Colonic mucosa (tissue), 4 donors: ENCODE measurements at regions not wholly inside any gene's neighbourhood (a gene's known extent, or its start where the extent isn't known, plus 50 kb on each side); places are given as distances from the start of the nearest gene placed in this dataset.
"Not testable (repeated sequence)": the region's sequence is repeated elsewhere in the genome, so short reads cannot be mapped to it uniquely, and the experiment has no call there.

ENCODE experiments used
- DNase-seq: peaks from one replicate; pipeline ENCODE4 v3.0.0-alpha.2; 2020
- H3K27ac ChIP-seq: fragments of 200-600 bp; one replicate; pipeline ENCODE4 v1.8.0; 2021
- H3K27me3 ChIP-seq: fragments of 200-600 bp; one replicate; pipeline ENCODE4 v1.8.0; 2021
- H3K36me3 ChIP-seq: fragments of 200-600 bp; one replicate; pipeline ENCODE4 v1.8.0; 2021
- H3K4me1 ChIP-seq: fragments of 200-600 bp; one replicate; pipeline ENCODE4 v1.8.0; 2021; ENCODE audit warnings: mild to moderate bottlenecking
- H3K4me3 ChIP-seq: fragments of 200-600 bp; one replicate; pipeline ENCODE4 v1.8.0; 2021
- H3K9ac ChIP-seq, 2 donors: one replicate each; pipeline ENCODE4 v1.7.0; 2013; ENCODE audit warnings: control low read depth in 2 of 2, low read depth in 2 of 2, low read length in 2 of 2
- H3K9me3 ChIP-seq: fragments of 200-600 bp; one replicate; pipeline ENCODE4 v1.8.0; 2021
- intact Hi-C: fragments of 100-400 bp; cut with DNase I; formaldehyde crosslinking; loops from one replicate; pipeline ENCODE4 v1.14.1; 2022
- TF ChIP-seq, protein P1 (sequence below): fragments of 200-600 bp; IDR thresholded peaks from one replicate; pipeline ENCODE4 v1.8.0; 2022; ENCODE audit warnings: antibody characterized with exemption, mild to moderate bottlenecking
- donor health status: healthy.
- donor health status: DM: no; HTN: no; CAD: no.
- donor health status: DM: no; HTN: no; CAD: no.

DNA sequence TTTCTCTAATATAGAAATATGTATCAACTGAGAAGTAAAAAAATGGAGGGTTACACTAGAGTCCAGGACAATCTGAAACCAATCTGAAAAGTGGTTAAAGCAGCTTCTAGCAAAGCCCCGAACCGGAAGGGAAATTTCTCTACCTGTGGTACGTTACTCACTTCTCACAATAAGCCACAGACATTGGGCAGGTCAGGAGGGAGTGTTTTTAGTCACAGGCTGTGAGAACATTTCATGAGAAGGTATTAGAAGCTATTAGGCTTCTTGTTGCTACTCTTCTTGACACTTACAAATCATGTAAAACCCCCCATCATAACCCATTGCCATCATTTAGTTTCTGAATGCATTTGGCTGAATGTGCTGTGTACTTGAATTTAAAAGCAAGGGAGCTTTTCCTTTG is 120.9 kb downstream of the NUFIP1 start:
- Histone ChIP-seq H3K36me3 (no peaks in the 10 kb centered on the region), H3K27ac (no peak overlapping the region), H3K9ac (no peak overlapping the region), H3K9me3 (no peaks in the 10 kb centered on the region), H3K27me3 (no peaks in the 10 kb centered on the region), H3K4me3 (no peak overlapping the region), H3K4me1 (no peaks in the 10 kb centered on the region)
- intact Hi-C loops, result no loop called here
- TF ChIP-seq, protein P1, sequence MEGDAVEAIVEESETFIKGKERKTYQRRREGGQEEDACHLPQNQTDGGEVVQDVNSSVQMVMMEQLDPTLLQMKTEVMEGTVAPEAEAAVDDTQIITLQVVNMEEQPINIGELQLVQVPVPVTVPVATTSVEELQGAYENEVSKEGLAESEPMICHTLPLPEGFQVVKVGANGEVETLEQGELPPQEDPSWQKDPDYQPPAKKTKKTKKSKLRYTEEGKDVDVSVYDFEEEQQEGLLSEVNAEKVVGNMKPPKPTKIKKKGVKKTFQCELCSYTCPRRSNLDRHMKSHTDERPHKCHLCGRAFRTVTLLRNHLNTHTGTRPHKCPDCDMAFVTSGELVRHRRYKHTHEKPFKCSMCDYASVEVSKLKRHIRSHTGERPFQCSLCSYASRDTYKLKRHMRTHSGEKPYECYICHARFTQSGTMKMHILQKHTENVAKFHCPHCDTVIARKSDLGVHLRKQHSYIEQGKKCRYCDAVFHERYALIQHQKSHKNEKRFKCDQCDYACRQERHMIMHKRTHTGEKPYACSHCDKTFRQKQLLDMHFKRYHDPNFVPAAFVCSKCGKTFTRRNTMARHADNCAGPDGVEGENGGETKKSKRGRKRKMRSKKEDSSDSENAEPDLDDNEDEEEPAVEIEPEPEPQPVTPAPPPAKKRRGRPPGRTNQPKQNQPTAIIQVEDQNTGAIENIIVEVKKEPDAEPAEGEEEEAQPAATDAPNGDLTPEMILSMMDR, result no peak
- no peak for DNase-seq

DNA sequence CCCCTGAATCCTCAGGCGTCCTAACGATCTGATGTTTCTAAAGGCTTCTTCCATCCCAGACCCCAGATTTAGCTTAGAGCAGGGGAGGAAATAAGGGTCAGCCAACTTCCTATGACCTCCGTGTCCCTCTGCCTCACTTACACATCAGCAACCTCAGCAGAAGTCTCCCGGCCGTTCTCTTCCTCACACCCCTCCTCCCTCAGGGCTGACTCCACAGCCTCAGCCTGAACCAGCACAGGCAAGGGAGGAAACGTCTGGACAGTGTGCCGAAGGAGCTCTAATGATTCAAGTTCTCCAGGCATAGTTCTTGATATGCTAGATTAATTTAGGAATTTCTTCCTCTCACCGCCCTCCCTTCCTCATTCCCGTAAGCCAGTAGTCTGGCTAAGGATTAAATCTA is 121.4 kb downstream of the NUFIP1 start:
- Histone ChIP-seq H3K36me3 (no peaks in the 10 kb centered on the region), H3K27ac (no peak overlapping the region), H3K4me3 (no peak overlapping the region), H3K27me3 (no peaks in the 10 kb centered on the region), H3K9me3 (no peaks in the 10 kb centered on the region), H3K9ac (no peak overlapping the region), H3K4me1 (no peaks in the 10 kb centered on the region)
- no peak for DNase-seq
- TF ChIP-seq, protein P1, result no peak
- intact Hi-C loops, result no loop called here

DNA sequence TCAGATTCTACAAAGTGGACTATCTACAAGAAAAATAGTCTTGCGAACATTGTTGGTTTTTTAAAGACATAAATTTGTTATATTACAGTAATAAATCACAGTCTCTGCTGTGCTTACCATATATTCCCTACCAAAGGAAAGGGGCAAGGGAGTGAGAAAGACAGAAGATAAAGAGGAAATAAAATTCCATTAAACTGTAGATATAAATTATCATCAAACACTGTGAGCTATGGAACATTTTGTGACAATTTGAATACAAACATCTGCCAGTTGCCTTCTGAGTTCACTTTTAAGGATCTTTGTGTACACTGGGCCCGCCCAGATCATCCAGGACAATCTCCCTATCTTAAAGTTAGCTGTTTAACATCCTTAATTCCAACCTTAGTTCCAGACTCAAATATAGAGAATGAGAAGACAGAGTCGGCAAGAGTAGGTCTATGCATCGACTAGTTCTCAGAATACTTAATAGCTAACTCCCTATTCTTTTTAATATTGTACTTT is 122.8 kb downstream of the NUFIP1 start:
- no peak overlapping the region for H3K27ac ChIP-seq
- H3K27me3 ChIP-seq, result no peaks in the 10 kb centered on the region
- no peaks in the 10 kb centered on the region for H3K36me3 ChIP-seq
- H3K9ac ChIP-seq, result no peak overlapping the region
- no peaks in the 10 kb centered on the region for H3K9me3 ChIP-seq
- intact Hi-C loops, result no loop called here
- H3K4me3 ChIP-seq, result no peak overlapping the region
- no peak for DNase-seq
- TF ChIP-seq, protein P1, result no peak
- no peaks in the 10 kb centered on the region for H3K4me1 ChIP-seq

DNA sequence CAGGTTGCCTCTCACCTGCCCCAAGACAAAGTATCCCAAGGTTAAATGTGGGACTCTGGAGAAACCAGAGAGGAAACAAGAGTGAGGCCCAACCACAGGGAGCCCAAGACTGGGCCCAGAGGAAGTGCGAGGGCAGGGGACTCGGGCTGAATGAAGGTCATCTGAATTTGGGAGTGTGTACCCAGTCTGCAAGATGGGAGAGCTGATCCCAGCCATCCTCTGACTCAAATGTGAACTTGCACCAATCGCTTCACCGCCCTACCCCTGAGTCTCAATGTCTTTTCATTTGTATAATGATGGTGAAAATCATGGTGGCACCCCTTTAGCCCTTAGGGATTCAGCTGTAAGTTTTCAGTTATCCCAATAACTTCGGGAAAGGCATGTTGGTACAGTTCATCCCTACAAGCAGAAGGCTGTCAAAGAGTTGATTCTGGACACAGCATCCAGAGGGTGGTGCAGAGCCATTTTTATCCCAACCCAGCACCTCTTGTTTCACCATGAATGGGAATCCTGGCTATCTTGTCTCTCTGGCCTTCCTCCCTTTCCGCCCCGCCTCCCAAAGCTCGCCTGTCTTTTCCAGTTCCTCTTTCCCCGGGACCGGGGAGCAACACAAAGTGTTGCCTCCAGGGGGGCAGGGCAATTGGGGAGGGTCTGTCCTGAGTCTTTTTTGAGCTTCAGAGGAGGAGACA is 123.4 kb downstream of the NUFIP1 start:
- Histone ChIP-seq H3K27ac (no peak overlapping the region), H3K9ac (no peak overlapping the region), H3K9me3 (no peaks in the 10 kb centered on the region), H3K36me3 (no peaks in the 10 kb centered on the region), H3K4me3 (no peak overlapping the region), H3K27me3 (no peaks in the 10 kb centered on the region), H3K4me1 (no peaks in the 10 kb centered on the region)
- DNase-seq, result no peak
- TF ChIP-seq, protein P1, result no peak
- intact Hi-C loops, result no loop called here

DNA sequence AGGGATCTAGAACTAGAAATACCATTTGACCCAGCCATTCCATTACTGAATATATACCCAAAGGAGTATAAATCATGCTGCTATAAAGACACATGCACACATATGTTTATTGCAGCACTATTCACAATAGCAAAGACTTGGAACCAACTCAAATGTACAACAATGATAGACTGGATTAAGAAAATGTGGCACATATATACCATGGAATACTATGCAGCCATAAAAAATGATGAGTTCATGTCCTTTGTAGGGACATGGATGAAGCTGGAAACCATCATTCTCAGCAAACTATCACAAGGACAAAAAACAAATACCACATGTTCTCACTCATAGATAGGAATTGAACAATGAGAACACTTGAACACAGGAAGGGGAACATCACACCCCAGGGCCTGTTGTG is 125.6 kb downstream of the NUFIP1 start:
- H3K9me3 ChIP-seq, H3K27ac ChIP-seq, DNase-seq, intact Hi-C loops, H3K4me1 ChIP-seq, H3K4me3 ChIP-seq, H3K27me3 ChIP-seq, H3K9ac ChIP-seq, H3K36me3 ChIP-seq: not testable (repeated sequence)

DNA sequence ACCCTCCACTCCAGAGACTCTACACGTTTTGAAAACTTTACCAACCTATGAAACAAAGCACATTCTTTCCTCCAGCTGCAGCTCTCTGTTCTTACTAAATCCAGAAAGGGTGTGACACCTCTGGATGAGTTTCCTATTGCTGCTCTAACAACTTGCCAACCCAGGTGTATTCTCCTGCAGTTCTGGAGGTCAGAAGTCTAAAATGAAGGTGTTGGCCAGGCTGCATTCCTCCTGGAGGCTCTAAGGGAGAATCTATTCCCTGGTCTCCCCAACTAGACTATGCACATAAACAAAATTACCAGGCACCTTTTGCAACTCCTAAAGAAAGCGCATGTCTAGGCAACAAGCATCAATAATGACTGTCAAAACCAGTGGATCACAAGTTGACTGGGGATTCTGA is 128.8 kb downstream of the NUFIP1 start:
- Histone ChIP-seq H3K27ac (no peak overlapping the region), H3K9ac (peak overlapping the region in 1 of 2 donors; percentile 28), H3K36me3 (no peaks in the 10 kb centered on the region), H3K4me3 (no peak overlapping the region), H3K9me3 (no peaks in the 10 kb centered on the region), H3K27me3 (no peaks in the 10 kb centered on the region), H3K4me1 (no peaks in the 10 kb centered on the region)
- intact Hi-C loops, result no loop called here
- TF ChIP-seq, protein P1, result no peak
- DNase-seq, result no peak
